Left lobe of liver (tissue), 2 donors: ENCODE measurements at regions not wholly inside any gene's neighbourhood (a gene's known extent, or its start where the extent isn't known, plus 50 kb on each side); places are given as distances from the start of the nearest gene placed in this dataset.

ENCODE experiments used
- ATAC-seq: fragments of 200-7000 bp; cut with Tn5 transposase; one replicate; pipeline ENCODE4 v1.9.1; 2020; ENCODE audit warnings: mild to moderate bottlenecking, moderate library complexity
- DNase-seq: peaks from one replicate; pipeline ENCODE4 v3.0.0-alpha.2; 2020; ENCODE audit warnings: low spot score
- donor health status: DM: no; HTN: no; CAD: no; lungs with moderate emphysema.
- donor health status: DM: no; HTN: yes; CAD: no.

DNA sequence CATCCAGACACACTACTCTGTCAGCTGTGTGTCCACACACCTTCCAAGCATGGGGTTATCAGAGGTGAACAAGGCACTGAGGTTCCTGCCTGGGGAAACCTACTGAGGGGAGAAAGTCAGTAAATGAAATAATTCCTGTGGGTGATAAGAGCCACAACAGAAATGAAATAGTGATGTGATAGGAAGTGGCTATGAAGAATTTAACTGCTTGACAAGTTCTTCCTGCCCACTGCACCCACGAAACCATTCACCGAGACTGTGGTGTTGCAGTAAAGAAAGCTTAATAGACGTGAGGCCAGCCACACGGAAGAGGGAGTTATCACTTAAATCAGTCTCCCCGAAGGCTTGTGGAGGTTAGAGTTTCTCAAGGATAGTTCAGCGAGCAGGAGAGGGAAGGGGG lies 353.1 kb downstream of the UQCRFS1 start:
- DNase-seq (no peak), ATAC-seq (no peak)

DNA sequence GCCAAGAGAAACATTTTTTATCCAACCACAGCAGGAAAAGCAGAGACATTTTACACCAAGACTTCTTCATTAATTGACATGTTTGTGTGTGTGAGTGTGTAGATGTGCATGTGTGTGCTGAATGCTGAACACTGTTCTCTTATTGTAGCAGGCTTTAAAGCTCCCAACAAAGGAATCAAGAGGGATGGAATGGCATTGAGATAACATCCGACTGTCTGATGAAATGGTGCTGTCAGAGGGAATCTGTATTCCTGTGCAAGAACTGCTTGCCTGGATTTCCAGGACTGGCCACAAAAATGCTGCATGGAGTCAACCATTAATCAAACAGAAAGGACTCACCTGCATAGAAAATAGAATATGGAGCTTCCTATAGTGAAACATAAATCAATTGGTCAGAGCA lies 354.0 kb downstream of the UQCRFS1 start:
- ATAC-seq (no peak), DNase-seq (no peak)

DNA sequence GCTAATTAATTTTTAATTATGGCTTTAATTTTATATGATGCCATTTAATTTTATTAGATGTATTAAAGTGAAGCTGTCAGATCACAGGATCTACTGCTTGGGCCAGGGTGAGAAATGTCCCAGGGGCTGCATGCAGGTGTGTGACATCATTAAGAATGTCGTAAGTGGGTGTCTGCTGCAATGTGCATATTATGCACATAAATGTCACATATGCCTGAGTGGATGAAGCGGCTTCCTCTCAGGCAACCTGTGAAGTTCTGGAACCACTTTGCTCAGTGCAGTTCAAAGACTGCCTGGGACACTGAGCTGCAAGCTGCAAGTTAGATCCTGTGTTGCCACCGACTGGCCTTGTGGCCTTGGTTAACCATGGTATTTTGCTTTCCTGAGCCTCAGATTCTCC lies 355.0 kb downstream of the UQCRFS1 start:
- ATAC-seq: no peak
- no peak for DNase-seq

DNA sequence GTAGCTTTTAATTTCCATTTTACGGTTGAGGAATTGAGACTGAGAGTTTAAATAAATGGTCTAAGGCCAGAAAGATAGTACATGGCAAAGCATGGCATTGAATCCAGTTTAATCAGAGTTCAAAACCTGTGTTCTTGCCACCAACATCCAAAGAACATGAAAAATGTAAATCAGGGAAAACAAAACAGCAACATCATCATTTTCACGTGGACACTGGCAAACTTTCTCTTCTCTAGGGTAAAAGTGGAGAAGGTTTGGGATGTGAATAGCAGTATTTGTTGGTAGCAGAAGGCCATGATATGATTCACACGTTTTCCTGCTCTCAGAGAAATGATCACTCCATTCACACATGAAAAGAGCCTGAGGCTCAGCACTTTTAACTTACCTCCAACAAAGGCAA lies 357.7 kb downstream of the UQCRFS1 start:
- DNase-seq: no peak
- no peak for ATAC-seq

DNA sequence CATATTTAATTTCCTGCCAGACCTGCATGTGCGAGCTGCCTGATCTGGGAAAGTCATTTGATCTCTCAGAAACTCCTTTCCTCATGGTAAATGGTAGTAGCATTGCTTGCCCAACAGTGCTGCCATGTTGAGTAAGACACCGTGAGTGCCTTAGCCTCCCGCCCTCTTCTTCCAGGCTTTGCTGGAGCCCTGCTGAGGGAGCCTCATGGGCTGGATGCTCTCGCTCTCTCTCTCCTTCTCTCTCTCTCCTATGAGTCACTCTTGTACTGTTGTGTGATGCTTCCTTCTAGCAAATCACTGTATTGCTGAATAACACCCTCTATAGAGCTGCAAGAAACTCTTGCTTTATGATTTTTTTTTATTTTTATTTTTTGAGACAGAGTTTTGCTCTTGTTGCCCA lies 365.5 kb downstream of the UQCRFS1 start:
- no peak for DNase-seq
- no peak for ATAC-seq

DNA sequence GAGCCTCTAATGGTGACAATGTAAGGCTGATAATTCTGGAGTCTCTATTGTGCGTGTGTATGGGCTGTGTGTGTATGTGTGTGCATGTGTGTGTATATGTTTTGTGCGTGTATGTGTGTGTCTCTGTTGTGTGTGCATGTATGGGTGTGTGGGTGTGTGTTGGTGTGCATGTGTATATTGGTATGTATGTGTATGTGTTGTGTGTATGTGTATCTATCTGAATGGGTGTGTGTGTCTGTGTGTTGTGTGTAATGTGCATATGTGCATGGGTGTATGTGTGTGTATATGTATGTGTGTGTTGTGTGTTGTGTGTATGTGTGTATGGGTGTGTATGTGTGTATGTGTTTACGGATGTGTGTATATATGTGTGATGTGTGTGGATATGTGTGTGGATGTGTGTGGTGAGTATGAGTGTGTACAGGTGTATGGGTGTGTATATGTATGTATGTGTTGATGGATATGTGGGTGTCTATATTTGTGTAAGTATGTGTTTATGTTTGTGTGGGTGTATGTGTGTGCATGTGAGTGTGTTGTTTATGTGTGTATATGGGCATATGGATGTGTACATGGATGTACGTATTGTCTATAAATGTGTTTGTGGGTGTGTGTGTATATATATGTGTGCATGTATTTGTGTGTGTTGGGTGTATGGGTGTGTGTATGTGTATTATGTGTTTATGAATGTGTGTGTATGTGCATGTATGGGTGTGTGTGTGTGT lies 366.7 kb downstream of the UQCRFS1 start:
- DNase-seq (no peak), ATAC-seq (no peak)

DNA sequence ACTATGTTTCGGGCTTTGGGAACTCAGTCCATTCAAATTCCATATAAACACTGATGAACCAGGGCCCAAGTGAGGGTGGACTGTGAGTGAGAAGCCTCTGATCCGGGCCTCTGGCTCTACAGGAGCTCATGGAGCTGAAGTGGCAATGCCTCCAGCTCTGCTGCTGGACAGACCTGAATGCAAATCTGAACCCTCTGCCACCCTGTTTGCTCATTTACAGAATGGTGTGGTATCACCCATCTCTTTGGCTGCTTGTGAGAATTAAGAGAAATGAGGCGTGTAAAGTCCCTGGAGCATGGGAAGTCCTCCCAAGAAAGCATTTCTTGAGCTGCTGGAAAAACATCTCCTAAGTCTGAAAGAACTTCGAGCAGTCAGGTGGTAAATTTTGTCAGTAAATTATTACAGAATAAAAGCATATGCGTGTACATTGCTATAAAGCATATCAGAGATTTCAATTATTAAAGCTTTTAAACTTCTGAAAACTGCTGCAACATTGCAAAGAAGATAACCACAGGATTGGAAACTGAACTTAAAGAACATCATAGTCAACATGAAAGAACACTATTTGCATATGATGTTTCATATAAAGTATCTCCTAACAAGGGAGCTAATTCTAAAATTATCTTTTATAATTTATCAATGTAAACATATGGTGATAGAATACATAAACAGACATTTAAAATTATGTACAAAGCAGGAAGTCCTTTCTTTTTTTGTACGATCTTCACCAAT lies 369.0 kb downstream of the UQCRFS1 start:
- no peak for DNase-seq
- no peak for ATAC-seq

DNA sequence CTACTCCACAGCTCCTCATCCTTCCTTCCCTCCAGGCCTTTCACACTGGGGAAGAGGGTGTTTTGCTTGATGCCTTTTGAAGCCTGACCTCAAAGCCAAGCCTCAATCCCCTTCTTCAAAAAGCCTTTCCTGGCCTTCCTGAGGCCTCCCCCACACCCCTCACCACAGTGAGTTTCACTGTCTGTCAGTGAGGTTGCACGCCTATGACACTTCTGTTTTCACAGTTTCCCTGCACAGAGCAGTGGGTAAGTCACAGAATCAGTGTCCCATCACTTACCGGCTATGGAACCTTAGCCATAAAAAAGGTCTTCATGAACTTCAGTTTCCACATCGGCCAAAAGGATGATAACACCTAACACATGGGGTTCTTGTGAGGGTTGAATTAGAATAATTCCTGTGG lies 371.4 kb downstream of the UQCRFS1 start:
- DNase-seq (no peak), ATAC-seq (no peak)

DNA sequence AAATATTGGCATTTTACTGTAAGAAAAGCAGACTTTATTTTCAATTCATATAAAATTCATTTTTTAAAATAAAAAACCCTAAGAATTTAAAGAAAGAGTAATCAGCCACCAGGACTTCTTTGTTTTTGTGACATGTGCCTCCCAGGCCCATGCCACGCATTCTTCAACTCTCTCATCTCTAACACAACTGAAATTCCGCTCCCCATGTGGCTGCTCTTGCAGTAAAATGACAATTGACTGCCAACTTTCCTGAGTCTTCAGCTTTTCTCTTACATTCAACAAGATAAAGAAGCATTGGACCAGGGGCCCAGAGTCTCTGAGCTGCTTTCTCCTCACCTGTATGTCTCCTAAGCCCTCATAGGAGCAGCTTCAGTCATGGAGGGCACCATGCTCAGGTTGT lies 372.1 kb downstream of the UQCRFS1 start:
- ATAC-seq: no peak
- DNase-seq: no peak

DNA sequence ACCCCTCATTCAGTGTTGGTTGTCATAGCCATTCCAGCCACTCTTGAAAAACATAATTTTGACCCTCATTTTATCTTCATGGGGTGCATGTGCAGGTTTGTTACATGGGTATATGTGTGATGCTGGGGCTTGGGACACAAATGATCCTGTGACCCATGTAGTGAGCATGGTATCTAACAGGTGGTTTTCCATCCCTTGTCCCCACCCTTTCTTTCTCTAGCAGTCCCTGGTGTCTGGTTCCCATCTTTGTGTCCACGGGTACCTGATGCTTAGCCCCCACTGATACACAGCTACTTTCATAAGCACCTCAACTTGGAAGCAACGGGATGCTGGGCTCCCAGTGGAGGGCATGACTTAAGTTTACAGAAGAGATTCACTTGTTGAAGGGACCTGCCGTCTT lies 373.5 kb downstream of the UQCRFS1 start:
- ATAC-seq: no peak

DNA sequence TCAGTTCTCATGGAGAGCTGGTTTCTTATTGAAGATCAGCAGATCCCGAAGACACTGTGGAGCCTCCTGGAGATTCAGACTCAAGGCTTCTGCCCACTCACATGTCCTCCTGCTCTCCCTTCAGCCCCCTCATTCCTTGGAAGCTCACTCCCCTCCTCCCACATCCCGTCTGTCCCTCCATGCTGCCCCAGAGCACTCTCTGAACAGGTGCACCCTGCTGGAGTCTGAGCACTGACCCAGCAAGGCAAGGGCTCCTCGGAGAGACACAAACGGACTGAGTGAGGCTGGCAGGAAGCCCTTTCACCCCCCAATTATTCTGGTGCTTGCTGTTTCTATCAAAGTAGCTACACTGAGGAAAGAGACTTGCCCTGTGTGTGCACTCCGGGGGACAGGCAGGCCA lies 374.0 kb downstream of the UQCRFS1 start:
- no peak for ATAC-seq
- DNase-seq: no peak

More for the DNA sequence above, 373.5 kb downstream of the UQCRFS1 start:
- DNase-seq: no peak

DNA sequence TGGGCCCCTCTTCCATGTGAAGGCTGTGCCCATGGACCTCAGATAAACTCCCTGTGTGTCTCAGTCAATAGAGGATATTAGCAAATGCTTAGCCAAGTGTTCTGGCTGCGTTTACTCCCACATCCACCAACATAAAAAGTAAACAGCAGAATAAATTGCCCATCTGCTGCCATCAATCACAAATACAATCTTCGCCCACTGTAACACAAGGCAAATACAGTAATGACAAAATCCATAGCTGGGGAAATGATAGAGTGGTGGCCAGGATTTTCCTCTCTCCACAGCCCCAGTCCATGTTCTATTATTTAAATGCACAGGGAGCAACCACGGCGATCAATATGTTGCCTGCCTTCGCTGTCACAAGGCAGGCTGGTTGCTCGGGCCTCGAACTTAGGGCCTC lies 376.5 kb downstream of the UQCRFS1 start:
- DNase-seq (no peak), ATAC-seq (no peak)

DNA sequence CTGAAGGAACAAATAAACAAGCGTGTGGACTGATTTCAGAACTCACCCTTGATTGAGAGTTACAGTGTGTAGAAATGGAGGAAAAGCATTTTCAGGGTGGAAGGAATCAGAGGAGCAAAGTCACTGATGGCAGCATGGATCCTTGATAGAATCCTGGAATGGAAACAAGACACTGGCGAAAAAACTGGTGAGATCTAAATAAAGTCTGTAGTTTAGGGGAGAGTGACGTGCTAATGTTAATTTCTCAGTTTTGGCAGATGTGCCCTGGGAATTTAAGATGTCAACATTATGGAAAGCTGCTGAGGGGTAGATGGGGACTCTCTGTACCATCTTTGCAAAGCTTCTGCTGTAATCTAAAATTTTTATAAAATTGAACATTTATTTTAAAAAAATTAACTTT lies 378.0 kb downstream of the UQCRFS1 start:
- DNase-seq (no peak), ATAC-seq (no peak)

DNA sequence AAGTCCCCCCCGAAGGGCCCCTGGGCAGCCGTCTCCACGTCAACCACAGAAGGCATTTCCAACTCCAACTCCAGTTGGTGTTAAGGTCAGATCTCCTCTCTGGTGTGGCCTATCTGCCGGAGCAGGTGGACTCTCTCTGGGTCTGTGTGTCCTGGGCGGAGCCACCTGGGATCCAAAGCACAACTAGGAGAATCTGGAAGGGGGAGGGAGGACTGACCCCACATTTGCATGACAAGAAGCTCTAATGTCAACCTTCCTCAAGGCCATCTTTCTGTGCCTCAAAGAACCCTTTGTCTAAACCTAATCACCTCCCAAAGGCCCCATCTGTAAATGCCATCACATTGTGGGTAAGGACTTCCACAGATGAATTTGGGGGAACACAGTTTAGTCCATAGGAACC lies 381.5 kb downstream of the UQCRFS1 start:
- no peak for DNase-seq
- ATAC-seq: no peak

DNA sequence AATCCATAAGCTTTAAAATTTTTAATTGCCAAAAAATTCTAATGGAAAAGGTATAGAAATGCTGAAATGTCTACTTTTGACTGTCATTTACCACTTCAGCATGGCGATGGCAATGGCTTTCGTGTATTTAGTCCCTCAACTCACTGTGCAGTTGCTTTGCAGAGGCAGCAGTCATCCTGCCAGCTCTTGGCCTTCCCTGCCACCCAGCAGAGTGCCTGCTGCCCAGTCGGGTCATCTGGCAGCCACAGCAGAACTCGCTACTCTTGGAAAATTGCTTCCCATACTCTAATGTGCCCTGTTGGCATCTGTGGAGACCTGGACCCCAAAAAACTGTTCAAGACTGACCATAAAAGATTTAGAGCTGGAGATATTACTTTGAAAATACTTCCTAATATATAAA lies 383.2 kb downstream of the UQCRFS1 start:
- DNase-seq: no peak
- no peak for ATAC-seq

DNA sequence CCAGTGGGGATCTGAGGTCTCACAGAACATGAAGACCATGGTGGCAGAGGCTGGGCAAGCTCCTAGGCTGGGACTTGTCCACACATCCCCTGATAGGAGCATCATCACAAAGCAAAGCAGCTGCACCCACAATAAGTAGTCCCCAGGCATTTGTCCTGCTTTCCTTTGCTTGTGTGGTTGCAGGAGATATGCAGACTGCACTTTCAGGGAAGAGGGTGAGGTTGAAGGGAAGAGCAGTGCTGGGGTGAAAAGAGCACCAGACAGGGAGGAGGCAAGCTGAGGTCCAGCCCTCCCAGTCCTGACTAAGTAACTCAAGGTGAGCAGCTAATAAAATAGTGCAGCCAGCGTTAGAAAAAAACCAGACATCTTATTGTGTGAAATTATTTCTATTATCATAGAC lies 383.6 kb downstream of the UQCRFS1 start:
- ATAC-seq: no peak
- DNase-seq: no peak

DNA sequence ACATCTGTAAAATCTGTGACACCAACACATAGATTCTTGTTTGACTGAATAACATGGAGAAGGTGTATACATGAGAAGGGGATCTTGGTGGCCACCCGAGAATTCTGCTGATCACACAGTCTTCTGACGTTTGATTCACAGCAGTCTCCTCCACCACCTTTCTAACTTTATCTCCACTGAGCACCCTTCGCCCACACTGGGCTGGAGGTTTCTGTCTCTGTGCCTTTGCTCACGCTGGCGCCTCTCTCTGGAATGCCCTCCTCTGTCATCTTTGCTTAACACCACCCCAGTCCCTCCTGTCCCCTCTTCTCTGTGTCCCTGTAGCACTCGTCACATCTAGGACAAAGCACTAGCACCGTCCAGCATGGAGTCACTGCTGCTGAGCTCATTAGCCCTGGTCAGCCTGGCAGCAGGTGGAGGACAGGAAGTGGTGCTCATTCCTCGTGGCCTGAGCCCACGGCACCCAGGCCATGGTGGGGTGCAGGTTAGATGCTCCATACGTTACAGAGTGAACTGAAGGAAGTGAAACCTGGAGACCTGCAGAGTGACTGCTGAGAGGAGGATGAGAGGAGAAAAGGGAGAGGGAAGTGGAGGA lies 384.6 kb downstream of the UQCRFS1 start:
- ATAC-seq (no peak), DNase-seq (no peak)

DNA sequence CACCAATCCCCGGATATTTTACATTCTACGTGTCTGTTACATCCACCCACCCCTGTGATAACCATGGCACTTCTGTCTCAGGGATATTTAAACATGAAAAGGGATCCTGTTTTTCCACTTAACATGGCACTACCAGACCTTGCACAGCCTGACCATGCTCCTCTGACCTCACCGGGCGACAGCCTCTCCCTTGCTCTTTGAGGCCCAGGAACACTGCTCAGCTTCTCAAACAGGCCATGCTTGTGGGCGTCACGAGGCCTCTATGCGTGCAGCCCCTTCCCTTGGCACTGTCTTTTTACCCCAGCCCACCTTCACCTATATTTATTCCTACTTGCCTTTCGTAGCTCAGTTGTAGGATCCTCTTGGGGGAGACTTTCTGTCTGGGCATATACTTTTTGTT lies 385.6 kb downstream of the UQCRFS1 start:
- DNase-seq (no peak), ATAC-seq (no peak)

DNA sequence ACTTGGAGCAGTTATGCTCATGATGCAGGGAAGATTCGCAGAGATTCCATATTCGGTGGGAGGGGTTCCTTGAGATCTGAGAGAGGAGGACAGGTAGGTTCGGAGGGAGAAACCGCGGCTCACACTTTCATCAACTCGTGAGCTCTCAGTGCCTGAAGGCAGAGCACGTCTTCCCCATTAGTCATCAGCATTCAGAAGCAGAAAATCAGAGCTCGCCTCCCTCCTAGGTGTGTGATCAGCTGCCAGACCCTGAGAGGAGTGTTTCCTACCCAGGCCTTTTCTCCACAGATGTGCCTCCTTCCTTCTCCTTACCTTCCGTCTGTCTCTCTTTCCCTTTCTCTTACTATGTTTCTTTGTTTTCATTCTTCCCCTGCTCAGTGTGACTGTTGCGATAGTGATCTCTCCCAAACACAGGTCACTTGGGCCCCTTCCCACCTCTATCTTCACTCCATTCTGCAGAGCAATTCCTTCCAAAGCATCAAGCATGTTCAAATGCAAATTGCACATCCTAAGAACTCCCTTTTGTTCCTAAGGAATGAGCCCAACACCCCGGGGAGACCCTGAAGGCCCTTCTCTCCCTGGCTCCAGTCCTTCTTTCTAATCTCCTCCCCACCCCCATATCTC lies 389.5 kb downstream of the UQCRFS1 start:
- ATAC-seq: no peak

DNA sequence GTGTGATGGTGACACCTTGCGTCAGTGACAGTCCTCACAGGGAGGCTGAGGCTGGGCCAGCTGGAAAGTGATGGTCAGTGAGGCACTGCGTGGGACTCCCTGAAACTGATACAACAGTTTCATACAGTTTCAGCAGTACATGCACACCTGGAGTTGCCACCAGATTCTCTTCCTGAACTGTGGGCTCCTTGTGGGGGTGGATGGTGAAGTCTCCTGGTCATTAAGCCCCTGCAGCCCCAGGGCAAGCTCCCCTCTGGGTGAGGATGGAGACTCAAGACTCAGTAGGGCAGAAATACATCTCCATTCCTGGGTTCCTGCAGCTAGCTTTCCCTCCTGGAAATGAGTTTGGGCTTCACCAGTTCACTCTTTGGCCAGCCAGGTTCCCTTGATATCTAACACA lies 392.7 kb downstream of the UQCRFS1 start:
- no peak for ATAC-seq
- no peak for DNase-seq

More for the DNA sequence above, 389.5 kb downstream of the UQCRFS1 start:
- DNase-seq: no peak

DNA sequence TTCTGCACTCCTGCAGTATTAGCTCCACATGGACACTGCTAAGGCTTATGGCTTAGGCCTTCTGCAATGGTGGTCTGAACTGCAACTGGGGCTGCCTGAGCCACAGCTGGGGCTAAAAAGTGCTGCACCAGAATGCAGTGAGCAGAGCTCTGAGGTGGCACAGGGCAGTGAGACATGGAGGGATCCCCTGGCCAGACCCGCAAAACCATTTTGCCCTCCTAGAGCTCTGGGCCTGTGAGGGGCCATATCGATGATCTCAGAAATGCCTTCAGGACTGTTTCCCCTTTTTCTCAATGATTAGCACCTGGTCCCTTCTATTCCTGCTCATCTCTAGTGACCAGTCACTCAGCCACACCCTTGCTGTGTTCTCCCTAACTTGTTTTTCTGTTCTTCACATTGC lies 397.7 kb downstream of the UQCRFS1 start:
- ATAC-seq (no peak), DNase-seq (no peak)

DNA sequence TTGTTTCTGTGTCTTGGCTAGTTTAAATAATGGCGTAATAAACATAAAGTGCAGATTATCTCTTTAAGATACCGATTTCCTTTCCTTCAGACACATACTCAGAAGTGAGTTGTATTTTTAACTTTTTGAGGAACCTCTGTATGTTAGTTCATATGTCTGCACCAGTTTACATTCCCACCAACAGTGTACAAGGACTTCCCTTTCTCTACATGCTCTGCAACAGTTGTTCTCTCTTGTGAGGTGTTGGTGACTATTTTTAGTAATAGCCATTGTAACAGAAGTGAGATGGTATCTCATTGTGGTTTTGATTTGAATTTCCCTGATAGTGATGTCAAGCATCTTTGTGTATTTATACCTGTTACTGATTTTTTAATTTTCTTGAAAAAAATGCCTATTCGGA lies 418.6 kb downstream of the UQCRFS1 start:
- ATAC-seq (no peak), DNase-seq (no peak)
